Mucosa of descending colon (tissue), 3 donors: ENCODE measurements at regions not wholly inside any gene's neighbourhood (a gene's known extent, or its start where the extent isn't known, plus 50 kb on each side); places are given as distances from the start of the nearest gene placed in this dataset.
A peak's percentile ranks its signal among the peaks of the same experiment; 100 is the strongest.

Experiments used
- ATAC-seq: fragments of 200-7000 bp; cut with Tn5 transposase; one replicate; pipeline ENCODE4 v1.9.1; 2020; ENCODE audit warnings: mild to moderate bottlenecking, moderate library complexity
- DNase-seq, 3 donors: peaks; one replicate each; pipeline ENCODE4 v3.0.0-alpha.2; 2020
- H3K36me3 ChIP-seq: fragments of 200-600 bp; one replicate; pipeline ENCODE4 v1.8.0; 2021; ENCODE audit warnings: low read depth, mild to moderate bottlenecking
- H3K4me1 ChIP-seq: fragments of 200-600 bp; one replicate; pipeline ENCODE4 v1.8.0; 2021; ENCODE audit warnings: low read depth, mild to moderate bottlenecking
- H3K4me3 ChIP-seq: fragments of 200-600 bp; one replicate; pipeline ENCODE4 v1.8.0; 2021; ENCODE audit warnings: mild to moderate bottlenecking
- H3K9me3 ChIP-seq: fragments of 200-600 bp; one replicate; pipeline ENCODE4 v1.8.0; 2021; ENCODE audit warnings: mild to moderate bottlenecking
- CTCF ChIP-seq: fragments of 200-600 bp; IDR thresholded peaks from one replicate; pipeline ENCODE4 v1.8.0; 2022; ENCODE audit warnings: antibody characterized with exemption, mild to moderate bottlenecking
- intact Hi-C, 2 donors: fragments of 100-400 bp; cut with DNase I in 1 of 2; cut with micrococcal nuclease in 1 of 2; formaldehyde crosslinking; loops; one replicate each; pipeline versions ENCODE4 v1.11.0 to v1.11.1; 2022; cut with DNase I, micrococcal nuclease
- donor health status: DM: no; HTN: no; CAD: no; lungs with moderate emphysema.
- donor health status: DM: no; HTN: no; CAD: no.
- donor health status: DM: no; HTN: yes; CAD: no.

- no peak for TF ChIP-seq CTCF
- H3K4me1 ChIP-seq: peaks cover 7% of the 10 kb centered on the region
- intact Hi-C loops: no loop called here
- no peak overlapping the region for H3K4me3 ChIP-seq
- no peaks in the 10 kb centered on the region for H3K36me3 ChIP-seq
- no peaks in the 10 kb centered on the region for H3K9me3 ChIP-seq
- ATAC-seq (no peak), DNase-seq (no peak)
Measured at GRCh38 chr11:127629200-127629599, 628.6 kb upstream of the KIRREL3 start.

- intact Hi-C loops: no loop called here
- H3K4me1 ChIP-seq: peaks cover 7% of the 10 kb centered on the region
- ATAC-seq (no peak), DNase-seq (no peak)
- TF ChIP-seq CTCF: no peak
- no peaks in the 10 kb centered on the region for H3K9me3 ChIP-seq
- no peaks in the 10 kb centered on the region for H3K36me3 ChIP-seq
- no peak overlapping the region for H3K4me3 ChIP-seq
Measured at GRCh38 chr11:127628458-127628785, 627.9 kb upstream of the KIRREL3 start.

GRCh38 chr11:127627629-127628457, 627.3 kb upstream of the KIRREL3 start:
- DNase-seq (peak; percentile 64 to 82 (median 73)), ATAC-seq (peak; percentile 98)
- Histone ChIP-seq H3K9me3 (no peaks in the 10 kb centered on the region), H3K36me3 (no peaks in the 10 kb centered on the region), H3K4me3 (no peak overlapping the region), H3K4me1 (peaks cover 7% of the 10 kb centered on the region)
- intact Hi-C loops: no loop called here
- TF ChIP-seq CTCF: no peak

- intact Hi-C loops: no loop called here
- Histone ChIP-seq H3K36me3 (no peaks in the 10 kb centered on the region), H3K4me1 (peaks cover 7% of the 10 kb centered on the region), H3K9me3 (no peaks in the 10 kb centered on the region), H3K4me3 (no peak overlapping the region)
- no peak for TF ChIP-seq CTCF
- peak in 1 of 3 donors; percentile 10 for DNase-seq
- peak; percentile 46 for ATAC-seq
Measured at GRCh38 chr11:127627204-127627603, 626.6 kb upstream of the KIRREL3 start.

GRCh38 chr11:127625402-127625801, 624.8 kb upstream of the KIRREL3 start:
- TF ChIP-seq CTCF: no peak
- H3K4me1 ChIP-seq: peaks cover 7% of the 10 kb centered on the region
- ATAC-seq (no peak), DNase-seq (no peak)
- no peak overlapping the region for H3K4me3 ChIP-seq
- intact Hi-C loops: no loop called here
- H3K9me3 ChIP-seq: no peaks in the 10 kb centered on the region
- no peaks in the 10 kb centered on the region for H3K36me3 ChIP-seq
